Activated naive CD4-positive, alpha-beta T cell treated with anti-CD3 and anti-CD28 coated beads, Interleukin-2, amount 50 U/mL, for 16 hours (primary cell): ENCODE measurements at regions not wholly inside any gene's neighbourhood (a gene's known extent, or its start where the extent isn't known, plus 50 kb on each side); places are given as distances from the start of the nearest gene placed in this dataset.
"Not testable (repeated sequence)": the region's sequence is repeated elsewhere in the genome, so short reads cannot be mapped to it uniquely, and the experiment has no call there.

ENCODE experiments used
- DNase-seq: peaks from one replicate; pipeline ENCODE4 v3.0.0-alpha.2; 2020

DNA sequence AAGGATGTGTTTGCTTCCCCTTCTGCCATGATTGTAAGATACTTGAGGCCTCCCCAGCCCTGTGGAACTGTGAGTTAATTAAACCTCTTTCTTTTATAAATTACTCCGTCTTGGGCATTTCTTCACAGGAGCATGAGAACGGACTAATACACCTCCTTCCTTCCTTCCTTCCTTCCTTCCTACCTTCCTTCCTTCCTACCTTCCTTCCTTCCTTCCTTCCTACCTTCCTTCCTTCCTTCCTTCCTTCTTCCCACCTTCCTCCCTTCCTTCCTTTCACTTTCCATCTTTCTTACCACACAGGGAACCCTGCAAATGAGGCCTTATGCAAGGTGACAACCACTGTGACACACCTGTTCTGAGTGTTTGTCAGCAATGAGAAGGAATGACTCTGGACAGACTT lies 141.3 kb upstream of the EXOC2 start:
- DNase-seq, result no peak

DNA sequence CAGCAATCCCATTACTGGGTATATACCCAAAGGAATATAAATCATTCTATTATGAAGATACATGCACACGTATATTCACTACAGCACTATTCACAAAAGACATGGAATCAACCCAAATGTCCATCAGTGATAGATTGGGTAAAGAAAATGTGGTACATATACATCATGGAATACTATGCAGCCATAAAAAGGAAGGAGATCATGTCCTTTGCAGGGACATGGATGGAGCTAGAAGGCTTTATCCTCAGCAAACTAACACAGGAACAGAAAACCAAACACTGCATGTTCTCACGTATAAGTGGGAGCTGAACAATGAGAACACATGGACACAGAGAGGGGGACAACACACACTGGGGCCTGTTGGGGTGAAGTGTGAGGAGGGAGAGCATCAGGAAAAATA lies 139.9 kb upstream of the EXOC2 start:
- not testable (repeated sequence) for DNase-seq

DNA sequence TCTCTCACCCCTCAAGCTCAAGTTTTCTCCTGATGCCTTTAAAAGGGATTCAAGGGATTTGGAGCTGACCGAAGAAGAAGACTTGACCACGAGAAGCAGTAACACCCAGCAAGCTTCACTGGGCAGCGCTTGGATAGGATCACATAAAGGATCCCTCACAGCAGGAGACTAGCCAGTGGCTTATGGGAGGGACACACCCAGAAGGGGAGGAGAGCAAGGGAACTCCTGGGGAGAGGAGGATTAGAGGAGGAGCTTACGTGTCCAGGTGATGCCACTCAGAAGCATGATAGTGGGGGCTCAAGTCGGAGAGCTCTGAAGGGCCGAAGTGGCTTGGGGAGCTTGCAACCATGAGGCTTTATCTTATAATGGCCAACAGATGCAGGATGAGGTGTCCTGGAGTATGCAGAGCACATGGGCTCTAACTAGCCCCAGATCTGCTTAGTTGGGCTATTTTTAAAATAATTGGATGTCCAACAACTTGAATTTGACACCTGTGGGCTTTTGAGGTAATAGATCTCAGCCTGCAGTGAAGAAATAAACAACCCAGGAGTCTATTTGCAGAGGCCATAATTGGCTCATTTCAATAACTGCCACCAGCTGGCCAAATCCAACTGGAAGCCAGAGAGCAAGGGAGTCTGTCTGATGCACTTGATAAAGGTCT lies 137.9 kb upstream of the EXOC2 start:
- no peak for DNase-seq

DNA sequence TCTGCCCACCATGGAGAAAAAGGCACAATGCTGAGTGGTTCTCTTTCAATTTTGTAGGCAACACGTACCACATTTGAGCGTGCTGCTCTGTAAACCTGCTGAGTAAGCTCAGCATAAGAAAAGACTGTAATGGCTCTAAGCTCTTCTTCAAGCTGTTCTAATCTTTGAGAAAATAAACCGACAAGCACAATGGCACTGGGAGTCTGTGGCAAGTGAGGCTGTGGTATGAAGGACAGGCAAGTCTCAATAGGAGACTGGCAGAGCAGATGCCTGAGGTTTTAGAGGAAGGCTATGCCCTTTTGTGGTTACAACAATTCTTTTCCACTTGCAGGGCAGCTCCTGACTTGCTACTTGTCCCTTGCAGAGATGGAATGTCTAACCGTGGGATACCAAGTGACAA lies 136.7 kb upstream of the EXOC2 start:
- DNase-seq, result no peak

DNA sequence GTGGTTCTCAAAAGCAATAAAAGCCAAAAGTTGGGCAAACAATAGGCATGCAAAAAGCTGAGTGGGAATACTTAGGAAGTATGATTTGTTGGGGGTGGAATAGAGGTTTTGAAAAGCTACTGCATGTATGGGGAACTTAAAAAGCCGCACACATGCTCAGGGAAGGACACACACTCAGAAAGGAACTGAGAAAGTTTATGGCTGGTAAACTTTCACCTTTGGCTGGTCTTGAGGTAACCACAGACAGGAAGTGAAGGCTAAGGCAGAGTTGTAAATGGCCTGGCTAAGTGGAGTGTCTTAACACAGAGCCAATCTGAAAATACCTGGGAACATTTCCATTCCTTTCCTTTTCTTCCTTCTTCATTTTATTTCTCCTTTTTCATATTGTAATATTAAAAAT lies 134.5 kb upstream of the EXOC2 start:
- no peak for DNase-seq

DNA sequence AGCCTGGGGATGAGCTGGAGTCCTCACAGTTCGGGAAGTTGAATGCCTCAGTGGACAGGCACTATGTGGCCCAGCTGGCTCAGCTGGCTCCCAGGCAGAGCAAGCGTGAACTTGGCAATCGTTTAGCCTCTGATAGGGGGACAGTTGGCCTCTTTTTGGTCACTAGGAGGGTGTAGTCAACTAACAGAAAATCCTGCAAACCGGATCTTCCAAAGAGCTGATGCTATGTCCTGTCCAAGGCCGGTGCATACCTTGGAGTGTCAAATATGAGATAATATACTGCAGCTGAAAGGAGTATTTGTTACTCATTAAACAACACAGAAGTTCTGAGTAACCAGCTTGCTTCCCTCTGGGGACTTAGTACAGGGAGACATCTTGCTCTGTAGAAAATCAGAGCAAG lies 126.2 kb upstream of the EXOC2 start:
- no peak for DNase-seq

DNA sequence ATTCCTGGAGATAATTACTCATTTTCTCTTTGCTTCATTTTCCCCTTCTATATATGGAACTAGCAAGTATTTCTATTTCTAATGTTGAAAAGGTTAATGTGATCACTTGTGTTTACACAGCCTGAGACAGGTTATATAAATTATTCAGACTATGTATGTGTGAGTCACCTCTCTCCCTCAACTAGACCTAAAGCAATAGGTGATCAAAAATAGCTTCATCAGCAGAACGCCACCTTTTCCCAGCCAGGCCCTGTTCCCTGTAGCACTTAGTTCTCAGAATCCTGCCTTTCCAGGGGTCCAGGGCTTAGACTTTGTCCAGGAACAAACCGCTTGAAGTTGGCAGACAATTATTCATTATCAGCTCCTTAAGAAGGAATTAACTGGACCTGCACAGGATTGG lies 125.3 kb upstream of the EXOC2 start:
- DNase-seq, result no peak

DNA sequence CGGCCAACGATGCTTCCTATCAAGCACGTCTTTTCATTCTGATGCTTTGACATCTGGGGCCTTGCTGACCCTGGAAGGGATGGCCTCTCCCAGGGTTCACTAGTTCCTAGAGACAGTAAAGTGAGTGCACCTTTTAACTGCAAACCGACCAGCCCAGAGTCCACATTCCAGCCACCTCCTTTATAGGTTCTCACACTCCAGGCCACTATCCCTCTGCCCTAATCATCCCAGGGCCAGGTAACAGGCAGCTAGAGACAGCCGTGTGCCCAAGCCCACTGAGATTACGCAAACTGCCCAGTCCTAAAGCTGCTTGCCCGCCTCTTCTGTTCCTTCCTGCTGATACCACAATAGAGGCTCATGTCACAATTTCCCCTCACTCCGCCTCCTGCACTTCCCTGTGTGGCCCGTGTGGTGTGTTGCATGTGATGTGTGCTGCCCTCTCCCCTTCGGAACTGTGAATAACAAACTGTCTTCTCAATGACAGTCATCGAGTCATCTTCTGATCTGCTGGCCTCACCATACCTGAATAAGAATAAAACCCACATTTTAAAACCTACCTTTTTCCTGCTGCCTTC lies 123.7 kb upstream of the EXOC2 start:
- peak; percentile 23 for DNase-seq

DNA sequence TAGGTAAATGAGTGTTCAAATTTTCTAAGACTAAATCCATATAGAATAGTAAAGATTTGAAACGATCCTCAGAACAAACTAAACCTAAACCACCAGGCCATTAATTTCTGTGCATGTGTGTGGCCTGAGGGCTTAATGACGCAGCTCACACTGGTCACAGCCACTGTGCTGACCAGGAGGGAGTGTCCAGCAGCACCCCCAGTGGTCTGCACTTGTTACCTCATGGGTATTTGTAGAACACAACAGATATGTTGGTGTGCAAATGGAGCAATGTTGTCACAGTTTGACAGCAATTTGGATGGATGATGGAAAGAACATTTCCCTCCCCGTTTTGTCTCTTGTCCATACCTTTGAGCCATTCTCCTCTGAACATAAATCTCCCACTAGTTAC lies 122.4 kb upstream of the EXOC2 start:
- DNase-seq, result no peak

DNA sequence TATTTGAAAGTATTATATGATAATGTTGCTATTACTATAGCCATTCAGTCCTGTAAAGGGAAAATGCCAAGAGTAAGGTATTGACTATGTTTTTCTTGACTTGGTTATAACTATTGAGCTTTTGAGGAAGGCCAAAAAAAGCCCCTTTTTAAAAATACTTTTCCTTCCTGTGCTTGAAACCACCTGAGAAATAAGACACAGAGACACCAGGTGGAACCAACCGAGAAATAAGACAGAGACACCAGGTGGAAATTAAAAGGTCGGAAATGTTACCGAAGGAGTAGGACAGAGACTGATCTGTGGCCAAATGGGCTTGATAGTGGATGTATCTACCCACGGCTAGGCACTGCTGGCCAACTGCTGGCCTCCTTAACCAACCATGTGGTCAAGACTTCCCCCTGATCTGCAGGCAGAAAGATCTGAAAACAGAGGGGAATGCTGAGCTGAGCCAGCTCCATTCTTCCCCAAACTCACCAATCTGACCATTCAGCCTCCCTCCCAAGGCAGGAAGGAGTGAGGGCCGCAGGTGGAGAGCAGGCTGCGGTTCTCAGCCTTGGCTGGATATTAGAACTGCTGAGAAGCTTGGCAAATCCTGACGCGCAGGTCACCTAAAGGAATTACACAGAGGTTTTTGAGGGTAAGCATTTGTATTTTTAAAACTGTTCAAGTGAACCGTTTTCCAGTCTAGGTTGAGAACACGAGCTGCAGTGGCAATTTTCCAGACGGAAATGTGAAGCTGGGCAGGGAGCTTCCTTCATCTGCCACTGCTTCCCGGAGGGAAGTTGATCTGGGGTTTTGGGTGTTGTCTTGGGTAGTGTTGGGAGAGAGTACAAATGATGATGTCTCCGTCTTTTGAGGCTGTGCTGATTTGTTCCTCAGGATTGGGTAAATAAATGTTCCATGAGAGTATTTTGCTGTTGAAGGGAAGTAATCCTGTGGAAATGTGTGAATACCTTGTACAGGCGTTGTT lies 121.7 kb upstream of the EXOC2 start:
- no peak for DNase-seq

DNA sequence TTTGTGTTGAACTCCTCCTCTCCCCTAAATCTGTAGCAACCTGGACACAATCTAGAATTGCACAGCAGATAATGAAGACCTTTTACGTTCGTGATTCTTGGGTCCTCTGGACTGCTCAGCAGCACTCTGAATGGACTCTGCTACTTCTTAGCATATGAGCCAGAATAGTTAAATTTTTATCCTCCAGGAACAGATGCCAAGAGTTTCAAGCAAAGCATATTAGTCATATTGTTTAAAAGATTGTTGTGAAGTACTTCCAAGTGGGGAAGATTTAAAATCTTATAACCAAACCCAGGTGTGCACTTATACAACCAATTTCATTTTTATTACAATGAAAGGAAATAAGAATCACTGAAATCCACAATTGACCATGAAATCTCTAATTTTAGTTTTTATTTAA lies 118.9 kb upstream of the EXOC2 start:
- no peak for DNase-seq

DNA sequence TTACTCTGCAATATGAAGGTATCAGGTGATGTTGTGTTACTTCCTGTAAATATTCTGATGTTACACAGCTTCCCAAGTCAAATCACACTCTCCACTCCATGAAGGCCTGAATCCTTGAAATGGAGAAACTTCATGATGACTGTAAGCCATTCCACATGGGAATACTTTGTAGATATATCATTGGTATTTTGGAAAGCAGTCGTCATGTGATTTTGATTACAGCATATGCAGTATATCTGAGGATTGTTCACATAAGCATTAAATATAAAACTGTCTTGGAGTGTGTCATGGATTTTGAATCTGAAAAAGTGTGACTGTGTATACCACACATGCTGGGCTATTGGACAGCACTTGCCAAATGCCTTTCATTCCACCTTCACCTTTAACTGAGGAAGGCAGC lies 118.3 kb upstream of the EXOC2 start:
- DNase-seq, result no peak

DNA sequence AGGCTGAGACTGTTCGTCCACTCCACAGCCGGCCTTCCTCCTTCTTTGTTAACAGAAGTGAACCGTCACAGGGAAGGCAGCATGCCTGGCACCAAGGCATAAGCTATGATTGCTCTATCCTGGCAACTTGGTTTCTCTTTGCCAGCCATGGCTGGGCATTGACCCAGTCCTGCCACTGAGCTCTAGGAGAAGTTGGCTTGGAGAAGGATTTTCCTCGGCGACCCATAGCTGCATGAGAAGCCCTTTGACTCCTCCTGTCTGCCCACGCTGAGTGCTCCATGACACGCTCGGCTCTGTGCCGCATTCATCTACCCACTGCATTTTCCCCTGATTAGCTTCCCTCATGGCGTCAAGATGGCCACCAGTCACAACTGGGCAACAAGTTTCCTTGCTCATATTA lies 111.8 kb upstream of the EXOC2 start:
- DNase-seq, result no peak

DNA sequence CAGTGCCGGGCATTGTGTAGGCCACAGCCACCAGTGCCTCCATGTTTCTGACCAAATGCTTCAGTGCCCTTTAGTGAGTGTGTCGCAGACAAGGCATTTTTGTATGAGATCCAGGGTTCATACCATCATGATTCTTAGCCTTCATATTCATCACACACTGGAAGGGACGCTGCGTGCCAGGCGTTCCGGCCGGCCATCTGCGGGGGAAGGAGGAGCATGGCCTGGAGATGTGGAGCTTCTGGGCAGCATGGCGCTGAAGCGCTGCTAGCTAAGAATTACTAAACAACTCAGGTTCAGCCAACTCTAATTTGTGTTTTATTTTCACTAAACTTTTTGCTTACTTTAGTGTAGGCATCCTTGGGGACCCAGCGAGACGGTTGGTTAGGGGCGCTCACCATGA lies 111.4 kb upstream of the EXOC2 start:
- no peak for DNase-seq

DNA sequence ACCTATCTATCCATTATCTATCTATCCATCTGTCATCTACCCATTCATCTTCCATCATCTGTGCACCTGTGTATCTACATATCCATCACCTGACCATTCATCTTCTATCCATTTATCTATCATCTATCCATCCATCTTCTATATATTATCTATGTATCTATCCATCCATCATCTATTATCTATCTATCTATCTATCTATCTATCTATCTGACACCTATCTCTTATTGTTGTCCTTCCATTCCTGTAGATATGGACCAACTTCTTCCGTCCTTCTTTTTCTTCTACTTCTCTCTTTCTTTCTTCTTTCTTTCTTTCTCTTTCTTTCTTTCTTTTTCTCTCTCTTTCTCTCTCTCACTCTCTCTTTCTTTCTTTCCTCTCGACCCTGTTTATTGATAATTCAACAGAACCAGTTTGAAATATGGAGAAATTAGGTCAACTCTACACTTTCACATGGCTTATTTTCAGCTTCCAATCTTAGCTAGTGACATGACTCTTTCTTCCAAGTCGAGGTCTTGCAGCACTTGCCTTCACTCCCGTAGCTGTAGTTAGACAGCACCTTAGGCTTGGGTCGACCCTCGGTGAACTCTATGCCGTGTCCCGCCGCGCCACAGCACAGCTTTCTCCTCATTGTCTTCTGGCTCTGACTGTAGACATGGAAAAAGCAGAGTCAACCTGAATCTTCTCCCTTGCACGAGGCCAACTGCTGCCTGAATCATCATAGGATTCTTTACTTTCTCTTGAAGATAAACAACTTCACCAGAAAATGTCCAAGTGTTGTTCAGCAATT lies 110.4 kb upstream of the EXOC2 start:
- DNase-seq, result no peak

DNA sequence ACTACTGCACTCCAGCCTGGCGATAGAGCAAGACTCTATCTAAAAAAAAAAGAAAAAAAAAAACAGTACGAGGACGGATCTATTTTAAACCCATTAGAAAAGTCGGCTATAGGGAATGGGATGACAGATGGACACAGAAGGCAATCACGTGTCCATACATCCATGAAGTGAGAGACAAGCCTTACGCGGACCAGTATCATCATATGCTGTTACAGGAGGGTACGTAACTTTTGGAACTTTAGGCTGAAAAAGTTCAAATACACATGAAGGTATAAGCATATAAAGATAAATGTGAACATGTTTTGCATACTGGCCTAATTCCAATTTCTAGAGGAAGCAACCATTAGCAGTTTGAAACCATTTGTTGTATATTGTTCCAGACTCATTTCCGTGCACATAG lies 109.8 kb upstream of the EXOC2 start:
- no peak for DNase-seq

DNA sequence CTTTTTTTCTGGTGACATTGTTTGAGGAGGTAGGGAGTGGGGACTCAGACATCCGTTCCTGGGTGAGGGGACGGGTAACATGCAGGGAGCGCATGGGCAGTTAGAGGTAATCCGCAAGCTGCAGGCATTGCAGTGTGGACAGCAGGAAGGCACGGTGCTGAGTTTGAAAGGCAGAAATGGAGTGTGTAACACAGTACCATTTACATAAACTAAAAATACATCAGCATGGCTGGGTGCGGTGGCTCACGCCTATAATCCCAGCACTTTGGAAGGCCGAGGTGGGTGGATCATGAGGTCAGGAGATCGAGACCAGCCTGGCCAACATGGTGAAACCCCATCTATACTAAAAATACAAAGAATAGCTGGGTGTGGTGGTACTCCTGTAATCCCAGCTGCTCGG lies 109.3 kb upstream of the EXOC2 start:
- DNase-seq, result not testable (repeated sequence)

DNA sequence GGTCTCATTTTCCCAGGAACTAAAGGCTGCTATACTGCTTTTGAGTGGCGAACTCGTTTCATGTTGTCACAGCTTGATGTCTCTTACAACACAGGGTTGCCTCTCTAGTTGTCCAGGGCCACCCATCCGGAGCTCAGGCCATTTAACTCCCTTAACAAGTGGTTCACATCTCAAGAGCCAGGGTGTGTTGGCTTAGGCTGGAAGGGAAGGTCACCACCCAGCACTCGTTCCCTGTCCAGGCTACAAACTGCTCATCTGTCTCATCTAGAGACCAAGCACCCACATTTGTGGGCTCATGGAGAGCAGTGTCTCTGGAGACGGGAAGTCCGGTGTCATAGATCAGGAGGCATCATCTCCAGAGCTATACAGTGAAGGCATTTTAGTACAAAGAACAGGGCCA lies 106.8 kb upstream of the EXOC2 start:
- no peak for DNase-seq

DNA sequence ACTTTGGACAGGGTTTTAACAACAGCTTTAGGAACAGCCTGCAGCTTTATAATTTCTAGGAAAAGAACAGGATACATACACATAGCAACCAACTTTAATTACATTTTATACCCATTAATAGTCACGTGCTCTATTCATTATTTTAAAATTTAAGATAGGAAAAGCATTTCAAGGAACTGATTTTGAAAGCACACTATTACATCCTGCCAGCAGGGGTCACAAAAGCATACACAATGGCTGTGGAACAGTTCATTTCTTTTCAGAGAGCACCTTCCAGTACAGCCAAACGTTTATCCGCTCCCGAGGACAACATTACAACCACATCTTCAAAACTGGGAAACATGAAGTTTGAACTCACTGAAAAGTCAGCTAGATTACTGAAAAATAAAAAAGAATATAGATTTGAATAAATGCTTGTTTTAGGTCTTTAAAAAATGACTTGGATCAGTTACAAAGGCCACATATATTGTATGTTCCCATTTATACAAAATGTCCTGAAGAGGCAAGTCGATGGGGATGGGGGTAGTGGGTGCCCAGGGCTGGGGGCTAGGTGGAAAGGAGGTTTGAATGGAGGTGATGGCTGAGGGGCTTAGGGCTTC lies 104.6 kb upstream of the EXOC2 start:
- peak; percentile 33 for DNase-seq

DNA sequence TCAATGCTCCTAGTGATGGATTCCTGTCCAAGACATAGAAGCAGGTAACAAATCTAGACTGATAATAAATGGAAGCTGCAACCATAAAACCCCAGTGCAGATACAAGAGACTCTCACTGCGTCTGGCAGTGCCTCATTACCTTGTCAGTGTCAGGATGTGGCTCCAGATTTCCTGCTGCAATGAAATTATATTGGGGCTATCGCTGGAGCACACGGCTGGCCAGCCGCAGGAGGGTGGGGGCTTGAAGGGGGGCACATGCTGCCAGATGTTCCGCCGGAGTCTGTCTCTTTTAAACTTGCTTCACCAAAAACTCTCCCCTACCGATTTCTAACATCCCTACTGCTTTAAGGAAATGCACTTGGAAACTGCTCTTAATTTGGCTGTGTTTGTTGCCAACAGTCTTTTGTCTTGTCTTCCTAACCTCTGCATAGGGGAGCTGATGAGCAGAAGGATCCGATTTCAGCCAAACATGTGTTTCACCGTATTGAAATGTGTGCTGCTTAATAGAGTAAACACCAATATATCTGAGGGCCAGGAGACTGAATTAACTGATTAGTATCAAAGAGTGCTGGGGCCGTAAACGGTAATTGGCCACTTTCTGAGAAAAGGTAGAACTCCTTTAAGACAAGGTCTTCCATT lies 102.2 kb upstream of the EXOC2 start:
- no peak for DNase-seq

DNA sequence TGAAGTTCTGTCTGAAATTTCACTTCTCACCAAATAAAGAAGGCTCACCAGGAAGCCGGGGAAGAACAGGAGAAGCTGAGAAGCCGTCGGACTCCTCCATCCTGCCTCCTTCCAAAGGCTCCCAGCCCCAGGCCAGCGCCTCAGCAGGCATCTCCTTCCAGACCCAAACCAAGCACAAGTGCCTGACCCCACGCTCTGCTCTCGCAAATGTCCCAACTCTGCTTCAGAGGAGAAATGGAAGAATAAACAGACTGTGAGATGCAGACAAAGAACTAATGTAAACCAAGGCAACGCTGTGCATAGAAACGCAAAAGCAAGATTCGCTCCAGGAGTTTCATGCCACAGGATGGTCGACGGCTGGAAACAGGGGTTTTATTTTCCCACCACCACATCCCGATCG lies 100.3 kb upstream of the EXOC2 start:
- no peak for DNase-seq

DNA sequence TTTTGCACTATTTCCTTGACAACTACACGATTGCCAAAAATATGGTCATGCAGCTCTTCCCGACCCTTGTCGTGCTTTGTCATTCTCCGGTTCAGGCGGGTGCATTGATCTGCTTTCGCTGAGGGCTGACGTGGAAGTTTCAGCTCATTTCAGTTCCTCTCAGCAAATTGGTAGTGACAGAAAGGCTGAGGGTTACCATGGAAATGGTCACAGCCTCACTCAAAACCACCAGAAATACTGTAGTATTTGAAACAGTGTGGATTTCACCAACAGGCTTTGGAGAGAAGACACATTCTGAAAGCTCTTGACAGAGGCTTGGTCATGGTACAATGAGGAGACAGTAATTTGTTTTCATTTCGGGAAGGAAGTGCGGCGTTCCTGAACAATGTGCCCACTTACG lies 99.7 kb upstream of the EXOC2 start:
- DNase-seq, result no peak
